Activated B cell treated with CpG ODN at 0.5 μM for 24 hours (primary cell): ENCODE measurements at regions not wholly inside any gene's neighbourhood (a gene's known extent, or its start where the extent isn't known, plus 50 kb on each side); places are given as distances from the start of the nearest gene placed in this dataset.

Experiments
- ATAC-seq: fragments of 200-7000 bp; cut with Tn5 transposase; one replicate; pipeline ENCODE4 v1.10.0; 2021; ENCODE audit warnings: low read depth, mild to moderate bottlenecking, moderate library complexity
- CTCF ChIA-PET: fragments of 350-600 bp; sonication (Branson Sonifier 250); formaldehyde crosslinking; loops from one replicate; lab custom pipeline; 2021; ENCODE audit warnings: antibody characterized with exemption; lab: Charles Lee
- POLR2A ChIA-PET: fragments of 350-600 bp; sonication (Branson Sonifier 250); formaldehyde crosslinking; loops from one replicate; lab custom pipeline; 2021; ENCODE audit warnings: antibody characterized with exemption; lab: Charles Lee
- DNase-seq: peaks from one replicate; pipeline ENCODE4 v3.0.0; 2022
- H3K27ac Mint-ChIP-seq: one replicate; pipeline ENCODE4 v1.8.0; 2020; ENCODE audit warnings: mixed read lengths
- H3K27me3 Mint-ChIP-seq: one replicate; pipeline ENCODE4 v1.8.0; 2021; ENCODE audit warnings: mixed read lengths
- H3K36me3 Mint-ChIP-seq: one replicate; pipeline ENCODE4 v1.8.0; 2021; ENCODE audit warnings: low read depth, mixed read lengths
- H3K4me1 Mint-ChIP-seq: one replicate; pipeline ENCODE4 v1.8.0; 2021; ENCODE audit warnings: mixed read lengths
- H3K4me3 Mint-ChIP-seq: one replicate; pipeline ENCODE4 v1.8.0; 2020; ENCODE audit warnings: mild to moderate bottlenecking, mixed read lengths
- H3K9me3 Mint-ChIP-seq: one replicate; pipeline ENCODE4 v1.8.0; 2020; ENCODE audit warnings: mixed read lengths
- intact Hi-C: fragments of 100-400 bp; cut with micrococcal nuclease; formaldehyde crosslinking; loops from one replicate; pipeline ENCODE4 v1.15.1; 2024
- TF ChIP-seq, protein P1 (sequence below): fragments of 200-600 bp; IDR thresholded peaks from one replicate; pipeline ENCODE4 v1.8.0; 2022; ENCODE audit warnings: antibody characterized with exemption, mild to moderate bottlenecking

DNA sequence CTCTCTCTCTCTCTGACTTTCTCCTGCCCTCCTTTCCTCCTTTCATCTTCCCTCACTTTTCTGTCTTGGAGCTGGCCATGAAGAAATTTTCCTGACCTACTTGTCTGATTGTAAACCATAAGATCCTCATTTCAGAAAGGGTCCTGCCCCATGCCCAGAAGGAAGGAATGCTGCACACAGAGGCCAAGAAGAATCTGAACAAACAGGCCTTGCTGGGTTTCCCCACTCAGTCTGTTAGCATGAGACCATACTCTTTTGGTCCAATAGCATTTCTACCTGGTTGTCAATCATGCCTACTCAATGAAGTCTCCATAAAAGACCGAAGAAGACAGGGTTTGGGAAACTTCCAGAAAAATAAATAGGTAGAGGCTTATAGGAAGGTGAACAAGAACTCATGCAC lies 128.7 kb downstream of the MAB21L3 start:
- ATAC-seq (no peak), DNase-seq (no peak)
- CTCF ChIA-PET: no interaction called here
- intact Hi-C loops: no loop called here
- H3K9me3 Mint-ChIP-seq: no peaks in the 10 kb centered on the region
- H3K36me3 Mint-ChIP-seq: no peaks in the 10 kb centered on the region
- no peaks in the 10 kb centered on the region for H3K4me1 Mint-ChIP-seq
- no peak overlapping the region for H3K27ac Mint-ChIP-seq
- H3K4me3 Mint-ChIP-seq: no peak overlapping the region
- no peaks in the 10 kb centered on the region for H3K27me3 Mint-ChIP-seq
- POLR2A ChIA-PET: no interaction called here
- TF ChIP-seq, protein P1, sequence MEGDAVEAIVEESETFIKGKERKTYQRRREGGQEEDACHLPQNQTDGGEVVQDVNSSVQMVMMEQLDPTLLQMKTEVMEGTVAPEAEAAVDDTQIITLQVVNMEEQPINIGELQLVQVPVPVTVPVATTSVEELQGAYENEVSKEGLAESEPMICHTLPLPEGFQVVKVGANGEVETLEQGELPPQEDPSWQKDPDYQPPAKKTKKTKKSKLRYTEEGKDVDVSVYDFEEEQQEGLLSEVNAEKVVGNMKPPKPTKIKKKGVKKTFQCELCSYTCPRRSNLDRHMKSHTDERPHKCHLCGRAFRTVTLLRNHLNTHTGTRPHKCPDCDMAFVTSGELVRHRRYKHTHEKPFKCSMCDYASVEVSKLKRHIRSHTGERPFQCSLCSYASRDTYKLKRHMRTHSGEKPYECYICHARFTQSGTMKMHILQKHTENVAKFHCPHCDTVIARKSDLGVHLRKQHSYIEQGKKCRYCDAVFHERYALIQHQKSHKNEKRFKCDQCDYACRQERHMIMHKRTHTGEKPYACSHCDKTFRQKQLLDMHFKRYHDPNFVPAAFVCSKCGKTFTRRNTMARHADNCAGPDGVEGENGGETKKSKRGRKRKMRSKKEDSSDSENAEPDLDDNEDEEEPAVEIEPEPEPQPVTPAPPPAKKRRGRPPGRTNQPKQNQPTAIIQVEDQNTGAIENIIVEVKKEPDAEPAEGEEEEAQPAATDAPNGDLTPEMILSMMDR: no peak

DNA sequence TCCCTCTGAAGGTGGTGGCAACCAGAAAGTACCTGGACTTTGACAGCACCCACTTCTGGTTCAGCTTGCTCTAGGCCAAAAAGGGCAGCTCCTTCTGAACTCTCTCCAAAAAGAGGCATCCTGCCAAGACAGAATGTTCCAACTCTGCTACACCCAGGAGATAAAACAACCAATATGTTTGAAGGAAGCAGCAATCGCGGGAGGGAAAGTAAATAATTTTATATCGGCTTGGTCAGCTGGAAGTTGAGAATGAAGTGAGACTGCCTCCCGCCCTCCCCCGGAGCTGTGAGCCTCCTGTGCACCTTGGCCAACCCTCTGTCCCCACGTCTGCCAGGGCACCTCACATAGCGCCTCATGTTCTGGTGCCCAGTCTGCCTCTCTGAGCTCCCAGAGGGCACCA lies 130.3 kb upstream of the ATP1A1 start:
- intact Hi-C loops: no loop called here
- no peak for ATAC-seq
- H3K9me3 Mint-ChIP-seq: no peaks in the 10 kb centered on the region
- no peaks in the 10 kb centered on the region for H3K4me1 Mint-ChIP-seq
- ChIA-PET CTCF (no interaction called here), POLR2A (interaction anchor here (0.6 kb wide), 2 partner anchors 14 to 21 kb away, joined by 3 read pairs; no protein-coding TSS in a partner anchor)
- peaks cover 3% of the 10 kb centered on the region for H3K27me3 Mint-ChIP-seq
- no peak for DNase-seq
- no peak overlapping the region for H3K27ac Mint-ChIP-seq
- TF ChIP-seq, protein P1: no peak
- no peaks in the 10 kb centered on the region for H3K36me3 Mint-ChIP-seq
- no peak overlapping the region for H3K4me3 Mint-ChIP-seq

DNA sequence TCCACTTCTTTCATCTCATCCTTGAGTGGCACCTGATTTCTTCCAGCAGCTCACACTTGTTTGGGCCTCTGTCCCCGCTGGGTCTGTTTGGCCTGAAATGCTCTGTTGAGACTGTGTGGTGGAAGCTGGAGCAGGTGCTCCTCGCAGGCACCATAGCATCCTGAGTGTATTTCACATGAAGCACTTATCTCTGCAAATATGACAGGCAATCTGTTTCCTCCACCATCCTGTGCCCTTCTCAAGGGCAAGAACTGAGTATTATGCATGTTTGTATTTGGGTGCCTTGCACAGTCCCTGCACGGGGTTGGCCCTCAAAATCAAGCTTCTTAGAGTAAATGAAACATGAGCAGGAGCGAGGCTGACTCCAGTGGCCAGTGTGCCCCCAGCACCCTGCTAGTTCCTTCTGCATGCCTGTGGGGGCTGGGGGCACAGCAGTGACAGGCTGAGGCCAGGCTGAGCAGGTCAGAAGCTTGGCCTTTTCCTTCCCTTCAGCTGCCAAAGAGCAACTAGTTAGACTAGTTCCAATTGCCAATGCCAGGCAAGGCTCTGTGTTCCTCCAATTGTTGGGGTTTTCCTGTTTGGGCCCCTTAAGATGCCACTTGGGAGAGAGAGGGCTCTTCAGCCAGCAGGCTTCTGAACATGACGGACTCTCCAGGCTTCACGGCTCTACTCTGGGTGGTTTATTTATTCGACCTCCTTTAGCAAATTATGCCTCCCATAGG lies 129.6 kb upstream of the ATP1A1 start:
- POLR2A ChIA-PET: interaction anchor here (0.6 kb wide), 1 partner anchor 20 kb away, joined by 3 read pairs; no protein-coding TSS in a partner anchor
- TF ChIP-seq, protein P1: no peak
- H3K36me3 Mint-ChIP-seq: no peaks in the 10 kb centered on the region
- no peak for ATAC-seq
- H3K4me1 Mint-ChIP-seq: no peaks in the 10 kb centered on the region
- no peak overlapping the region for H3K4me3 Mint-ChIP-seq
- H3K9me3 Mint-ChIP-seq: no peaks in the 10 kb centered on the region
- DNase-seq: no peak
- no peak overlapping the region for H3K27ac Mint-ChIP-seq
- CTCF ChIA-PET: no interaction called here
- intact Hi-C loops: no loop called here
- peaks cover 3% of the 10 kb centered on the region for H3K27me3 Mint-ChIP-seq

DNA sequence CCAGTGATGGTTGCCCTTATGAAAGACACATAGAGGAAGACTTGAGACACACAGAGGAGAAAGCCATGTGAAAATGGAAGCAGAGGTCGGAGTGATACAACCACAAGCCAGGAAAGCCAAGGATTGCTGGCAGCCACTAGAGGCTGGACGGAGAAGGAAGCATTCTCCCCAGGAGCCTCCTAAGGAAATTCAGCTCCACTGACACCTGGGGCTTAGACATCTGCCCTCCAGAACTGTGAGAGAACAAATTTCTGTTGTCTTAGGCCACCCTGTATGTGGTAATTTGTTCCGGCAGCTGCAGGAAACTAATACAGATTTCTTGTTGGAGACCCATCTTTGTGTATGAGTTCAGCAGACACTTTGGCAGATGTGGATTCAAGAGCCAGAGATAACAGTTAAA lies 126.9 kb upstream of the ATP1A1 start:
- H3K4me1 Mint-ChIP-seq: no peaks in the 10 kb centered on the region
- no peak overlapping the region for H3K27ac Mint-ChIP-seq
- H3K9me3 Mint-ChIP-seq: no peaks in the 10 kb centered on the region
- ChIA-PET CTCF (no interaction called here), POLR2A (no interaction called here)
- H3K36me3 Mint-ChIP-seq: no peaks in the 10 kb centered on the region
- intact Hi-C loops: no loop called here
- H3K4me3 Mint-ChIP-seq: no peak overlapping the region
- DNase-seq (no peak), ATAC-seq (no peak)
- TF ChIP-seq, protein P1: no peak
- H3K27me3 Mint-ChIP-seq: peaks cover 3% of the 10 kb centered on the region

DNA sequence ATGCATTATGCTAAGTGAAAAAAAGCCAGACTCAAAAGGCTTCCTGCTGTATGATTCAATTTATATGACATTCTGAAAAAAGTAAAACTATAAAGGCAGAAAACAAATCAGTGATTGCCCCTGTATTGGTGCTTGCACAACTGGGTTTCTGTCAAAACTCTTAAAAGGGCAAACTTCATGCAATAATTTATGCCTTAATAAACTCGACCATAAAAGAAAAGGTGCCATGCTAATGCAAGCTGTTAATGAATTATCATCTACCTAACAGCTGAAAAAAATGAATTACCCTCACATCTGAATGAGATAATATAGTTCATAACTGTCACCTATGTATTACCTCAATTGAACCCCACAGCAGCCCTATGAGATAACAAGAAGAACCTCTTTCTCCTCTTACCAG lies 120.8 kb upstream of the ATP1A1 start:
- intact Hi-C loops: no loop called here
- peaks cover 10% of the 10 kb centered on the region for H3K27me3 Mint-ChIP-seq
- TF ChIP-seq, protein P1: no peak
- ChIA-PET POLR2A (no interaction called here), CTCF (no interaction called here)
- peaks cover 2% of the 10 kb centered on the region for H3K4me1 Mint-ChIP-seq
- H3K27ac Mint-ChIP-seq: no peak overlapping the region
- no peak overlapping the region for H3K4me3 Mint-ChIP-seq
- no peak for ATAC-seq
- no peak for DNase-seq
- H3K9me3 Mint-ChIP-seq: no peaks in the 10 kb centered on the region
- H3K36me3 Mint-ChIP-seq: no peaks in the 10 kb centered on the region
